Neural cell (in vitro differentiated cells): ENCODE measurements at regions not wholly inside any gene's neighbourhood (a gene's known extent, or its start where the extent isn't known, plus 50 kb on each side); places are given as distances from the start of the nearest gene placed in this dataset.

ENCODE experiments used
- H2AFZ ChIP-seq: fragments of 200-600, 300-800 bp; sonication (generic), shearing (Covaris generic); 2 replicates; pipeline ENCODE4 v1.6.0; 2014; ENCODE audit warnings: low read depth, mild to moderate bottlenecking, antibody characterized with exemption, low read length, moderate library complexity
- H3F3A ChIP-seq: fragments of 200-600 bp; shearing (Covaris generic); 2 replicates; pipeline ENCODE4 v1.6.1; 2016; ENCODE audit warnings: mild to moderate bottlenecking, moderate library complexity, mixed read lengths, antibody characterized with exemption, low read length; ENCODE audit not compliant: insufficient read depth, poor library complexity, severe bottlenecking
- H3K27ac ChIP-seq: fragments of 200-600, 300-800 bp; sonication (generic), shearing (Covaris generic); 2 replicates; pipeline ENCODE4 v1.5.1; 2014; ENCODE audit warnings: mild to moderate bottlenecking, low read length, moderate library complexity
- H3K27me3 ChIP-seq: fragments of 300-800, 200-600 bp; sonication (generic), shearing (Covaris generic); 2 replicates; pipeline ENCODE4 v1.6.0; 2014; ENCODE audit warnings: mild to moderate bottlenecking, low read depth, low read length, moderate library complexity; ENCODE audit not compliant: insufficient read depth
- H3K36me3 ChIP-seq: fragments of 300-800, 200-600 bp; sonication (generic), shearing (Covaris generic); 2 replicates; pipeline ENCODE4 v1.5.1; 2014; ENCODE audit warnings: mild to moderate bottlenecking, antibody characterized with exemption, low read length, moderate library complexity; ENCODE audit not compliant: insufficient read depth
- H3K4me2 ChIP-seq: fragments of 300-800, 200-600 bp; sonication (generic), shearing (Covaris generic); 2 replicates; pipeline ENCODE4 v1.6.0; 2014; ENCODE audit warnings: mild to moderate bottlenecking, low read length
- H3K4me3 ChIP-seq: fragments of 300-800, 200-600 bp; sonication (generic), shearing (Covaris generic); 2 replicates; pipeline ENCODE4 v1.5.1; 2014; ENCODE audit warnings: mild to moderate bottlenecking, low read length, moderate library complexity
- H3K79me2 ChIP-seq: fragments of 200-600 bp; shearing (Covaris generic); replicated peaks from 2 replicates; pipeline ENCODE4 v1.6.0; 2014; ENCODE audit warnings: mild to moderate bottlenecking, low read length, moderate library complexity; ENCODE audit not compliant: insufficient read depth
- H3K9ac ChIP-seq: fragments of 300-800, 200-600 bp; sonication (generic), shearing (Covaris generic); 2 replicates; pipeline ENCODE4 v1.6.1; 2016; ENCODE audit warnings: mild to moderate bottlenecking, low read length, mixed read lengths
- H3K9me2 ChIP-seq: fragments of 200-600 bp; shearing (Covaris generic); 2 replicates; pipeline ENCODE4 v1.6.1; 2016; ENCODE audit warnings: mild to moderate bottlenecking, low read length, mixed read lengths; ENCODE audit not compliant: insufficient read depth
- H3K9me3 ChIP-seq: fragments of 200-600, 300-800 bp; sonication (generic), shearing (Covaris generic); 2 replicates; pipeline ENCODE4 v1.6.1; 2016; ENCODE audit warnings: mild to moderate bottlenecking, mixed run types, low read length, moderate library complexity, mixed read lengths
- H4K20me1 ChIP-seq: fragments of 200-600 bp; shearing (Covaris generic); 2 replicates; pipeline ENCODE4 v1.6.1; 2016; ENCODE audit warnings: mild to moderate bottlenecking, mixed run types; ENCODE audit not compliant: insufficient read depth
- CTCF ChIP-seq: fragments of 450-650 bp; IDR thresholded peaks from 2 replicates; pipeline ENCODE4 v1.5.1; 2014; ENCODE audit warnings: antibody characterized with exemption, mild to moderate bottlenecking, moderate library complexity; ENCODE audit not compliant: poor library complexity, severe bottlenecking
- EP300 ChIP-seq: fragments of 450-650 bp; conservative IDR thresholded peaks from 2 replicates; pipeline ENCODE4 v1.6.1; 2014; ENCODE audit warnings: antibody characterized with exemption, mild to moderate bottlenecking, moderate library complexity; ENCODE audit not compliant: poor library complexity, severe bottlenecking
- EZH2 ChIP-seq: fragments of 200-600, 300-800 bp; shearing (Covaris generic), sonication (generic); IDR thresholded peaks from 2 replicates; pipeline ENCODE4 v1.6.1; 2014; ENCODE audit warnings: antibody characterized with exemption, low read length, borderline replicate concordance, mild to moderate bottlenecking; ENCODE audit not compliant: insufficient read depth, poor library complexity, severe bottlenecking
- MXI1 ChIP-seq: fragments of 450-650 bp; conservative IDR thresholded peaks from 2 replicates; pipeline ENCODE4 v1.6.1; 2014; ENCODE audit warnings: antibody characterized with exemption, mild to moderate bottlenecking; ENCODE audit not compliant: poor library complexity, severe bottlenecking
- POLR2AphosphoS5 ChIP-seq: IDR thresholded peaks from 2 replicates; pipeline ENCODE4 v1.6.1; 2012
- RAD21 ChIP-seq: fragments of 450-650 bp; conservative IDR thresholded peaks from 2 replicates; pipeline ENCODE4 v1.6.1; 2014; ENCODE audit warnings: antibody characterized with exemption, mild to moderate bottlenecking, moderate library complexity
- SMC3 ChIP-seq: fragments of 450-650 bp; conservative IDR thresholded peaks from 2 replicates; pipeline ENCODE4 v1.6.1; 2014; ENCODE audit warnings: antibody characterized with exemption, mild to moderate bottlenecking, moderate library complexity; ENCODE audit not compliant: poor library complexity
- TAF1 ChIP-seq: IDR thresholded peaks from 2 replicates; pipeline ENCODE4 v1.6.1; 2012; ENCODE audit warnings: low read depth
- TF ChIP-seq, protein P1 (sequence below): IDR thresholded peaks from 2 replicates; pipeline ENCODE4 v1.6.1; 2012; ENCODE audit warnings: borderline replicate concordance

DNA sequence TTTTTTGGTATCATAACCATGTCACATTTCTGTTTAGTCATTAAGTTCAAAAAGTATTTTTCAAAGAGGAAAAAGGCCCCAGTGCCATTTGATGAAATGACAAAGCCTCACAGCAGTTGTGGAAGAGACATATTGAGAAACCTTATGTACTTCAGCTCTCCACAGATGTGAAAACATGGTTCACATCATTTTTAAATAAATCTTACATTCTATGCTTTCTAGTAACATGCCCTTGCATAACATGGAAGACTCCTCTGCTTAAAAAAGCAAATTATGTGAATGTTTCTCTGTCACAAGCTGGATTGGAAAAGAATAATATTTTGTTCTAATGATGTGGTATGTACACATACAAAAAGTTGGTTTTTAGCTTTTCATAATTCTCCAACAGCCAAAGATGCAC is 934.1 kb downstream of the NLGN4Y start:
- H3K36me3 ChIP-seq = no peaks in the 10 kb centered on the region
- H3F3A ChIP-seq = no peaks in the 10 kb centered on the region
- no peak overlapping the region for H3K27ac ChIP-seq
- no peak overlapping the region for H3K4me3 ChIP-seq
- no peak overlapping the region for H2AFZ ChIP-seq
- no peaks in the 10 kb centered on the region for H3K9me2 ChIP-seq
- H4K20me1 ChIP-seq = no peaks in the 10 kb centered on the region
- no peaks in the 10 kb centered on the region for H3K9me3 ChIP-seq
- H3K79me2 ChIP-seq = no peaks in the 10 kb centered on the region
- no peak overlapping the region for H3K4me2 ChIP-seq
- H3K27me3 ChIP-seq = no peaks in the 10 kb centered on the region
- TF ChIP-seq EP300 (no peak), EZH2 (no peak), SMC3 (no peak), RAD21 (no peak), POLR2AphosphoS5 (no peak), CTCF (no peak), TAF1 (no peak), MXI1 (no peak)
- TF ChIP-seq, protein P1, sequence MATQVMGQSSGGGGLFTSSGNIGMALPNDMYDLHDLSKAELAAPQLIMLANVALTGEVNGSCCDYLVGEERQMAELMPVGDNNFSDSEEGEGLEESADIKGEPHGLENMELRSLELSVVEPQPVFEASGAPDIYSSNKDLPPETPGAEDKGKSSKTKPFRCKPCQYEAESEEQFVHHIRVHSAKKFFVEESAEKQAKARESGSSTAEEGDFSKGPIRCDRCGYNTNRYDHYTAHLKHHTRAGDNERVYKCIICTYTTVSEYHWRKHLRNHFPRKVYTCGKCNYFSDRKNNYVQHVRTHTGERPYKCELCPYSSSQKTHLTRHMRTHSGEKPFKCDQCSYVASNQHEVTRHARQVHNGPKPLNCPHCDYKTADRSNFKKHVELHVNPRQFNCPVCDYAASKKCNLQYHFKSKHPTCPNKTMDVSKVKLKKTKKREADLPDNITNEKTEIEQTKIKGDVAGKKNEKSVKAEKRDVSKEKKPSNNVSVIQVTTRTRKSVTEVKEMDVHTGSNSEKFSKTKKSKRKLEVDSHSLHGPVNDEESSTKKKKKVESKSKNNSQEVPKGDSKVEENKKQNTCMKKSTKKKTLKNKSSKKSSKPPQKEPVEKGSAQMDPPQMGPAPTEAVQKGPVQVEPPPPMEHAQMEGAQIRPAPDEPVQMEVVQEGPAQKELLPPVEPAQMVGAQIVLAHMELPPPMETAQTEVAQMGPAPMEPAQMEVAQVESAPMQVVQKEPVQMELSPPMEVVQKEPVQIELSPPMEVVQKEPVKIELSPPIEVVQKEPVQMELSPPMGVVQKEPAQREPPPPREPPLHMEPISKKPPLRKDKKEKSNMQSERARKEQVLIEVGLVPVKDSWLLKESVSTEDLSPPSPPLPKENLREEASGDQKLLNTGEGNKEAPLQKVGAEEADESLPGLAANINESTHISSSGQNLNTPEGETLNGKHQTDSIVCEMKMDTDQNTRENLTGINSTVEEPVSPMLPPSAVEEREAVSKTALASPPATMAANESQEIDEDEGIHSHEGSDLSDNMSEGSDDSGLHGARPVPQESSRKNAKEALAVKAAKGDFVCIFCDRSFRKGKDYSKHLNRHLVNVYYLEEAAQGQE = no peak
- no peak overlapping the region for H3K9ac ChIP-seq

DNA sequence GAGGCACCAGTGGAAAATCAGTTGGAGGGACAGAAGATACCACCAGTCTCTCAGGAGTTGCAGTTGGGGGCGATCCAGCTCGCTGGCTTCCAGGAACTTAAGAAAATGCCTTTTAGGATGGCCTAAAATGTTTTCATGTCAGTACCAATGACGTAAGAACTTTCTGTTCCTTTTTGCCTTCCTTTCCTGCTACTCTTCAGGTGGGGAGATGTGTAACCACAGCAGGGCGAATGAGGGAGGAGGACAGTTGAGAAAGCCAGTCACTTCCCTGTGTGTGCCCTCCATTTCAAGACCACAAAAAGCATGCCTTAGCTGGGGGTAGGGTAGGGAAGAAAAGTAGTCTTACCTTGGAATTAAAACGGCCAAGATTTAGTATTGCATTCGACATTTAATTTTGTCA is 941.6 kb downstream of the NLGN4Y start:
- Histone ChIP-seq H3K4me2 (no peak overlapping the region), H3K36me3 (no peaks in the 10 kb centered on the region), H3K9me2 (no peaks in the 10 kb centered on the region), H3K27me3 (no peaks in the 10 kb centered on the region), H3F3A (no peaks in the 10 kb centered on the region), H3K9ac (no peak overlapping the region), H3K27ac (no peak overlapping the region), H3K4me3 (no peak overlapping the region), H3K79me2 (no peaks in the 10 kb centered on the region), H2AFZ (no peak overlapping the region), H4K20me1 (no peaks in the 10 kb centered on the region), H3K9me3 (no peaks in the 10 kb centered on the region)
- no peak for TF ChIP-seq POLR2AphosphoS5
- TF ChIP-seq, protein P1 = no peak
- no peak for TF ChIP-seq EP300
- TF ChIP-seq EZH2 = no peak
- no peak for TF ChIP-seq MXI1
- no peak for TF ChIP-seq RAD21
- TF ChIP-seq TAF1 = no peak
- TF ChIP-seq SMC3 = no peak
- TF ChIP-seq CTCF = no peak
